HEK293T (cell line): ENCODE measurements at regions not wholly inside any gene's neighbourhood (a gene's known extent, or its start where the extent isn't known, plus 50 kb on each side); places are given as distances from the start of the nearest gene placed in this dataset.

Experiments used
- CTCF ChIA-PET: fragments of 350-600 bp; formaldehyde crosslinking; extraction: SDS; loops from one replicate; lab custom pipeline; 2021; ENCODE audit warnings: antibody characterized with exemption, inconsistent platforms; lab: Yijun Ruan, JAX
- POLR2A ChIA-PET: fragments of 350-600 bp; formaldehyde crosslinking; extraction: SDS; loops from one replicate; lab custom pipeline; 2020; ENCODE audit warnings: antibody characterized with exemption, inconsistent platforms; lab: Yijun Ruan, JAX
- DNase-seq: peaks from one replicate; pipeline ENCODE4 v3.0.0; 2012; ENCODE audit warnings: mixed read lengths; ENCODE audit errors: extremely low spot score
- ARNT ChIP-seq: fragments of 450-650 bp; IDR thresholded peaks from 2 replicates; pipeline ENCODE4 v1.6.1; 2017; ENCODE audit warnings: mild to moderate bottlenecking
- BHLHE40 ChIP-seq: fragments of 450-650 bp; IDR thresholded peaks from 2 replicates; pipeline ENCODE4 v1.6.1; 2016; ENCODE audit warnings: mild to moderate bottlenecking, moderate library complexity, borderline replicate concordance
- CTBP1 ChIP-seq: fragments of 450-650 bp; IDR thresholded peaks from 2 replicates; pipeline ENCODE4 v1.6.1; 2016; ENCODE audit warnings: borderline replicate concordance
- ELF4 ChIP-seq: fragments of 450-650 bp; IDR thresholded peaks from 2 replicates; pipeline ENCODE4 v1.6.1; 2017; ENCODE audit warnings: antibody characterized with exemption
- FOXA1 ChIP-seq: fragments of 450-650 bp; IDR thresholded peaks from 2 replicates; pipeline ENCODE4 v1.6.1; 2016; ENCODE audit warnings: mild to moderate bottlenecking
- FOXK2 ChIP-seq: fragments of 450-650 bp; IDR thresholded peaks from 2 replicates; pipeline ENCODE4 v1.6.1; 2016; ENCODE audit warnings: mild to moderate bottlenecking
- FOXM1 ChIP-seq: fragments of 450-650 bp; IDR thresholded peaks from 2 replicates; pipeline ENCODE4 v1.6.1; 2017; ENCODE audit warnings: mild to moderate bottlenecking, borderline replicate concordance
- HDGF ChIP-seq: fragments of 450-650 bp; IDR thresholded peaks from 2 replicates; pipeline ENCODE4 v1.6.1; 2017; ENCODE audit warnings: antibody characterized with exemption, borderline replicate concordance
- L3MBTL2 ChIP-seq: fragments of 450-650 bp; conservative IDR thresholded peaks from 2 replicates; pipeline ENCODE4 v1.6.1; 2016; ENCODE audit warnings: mild to moderate bottlenecking
- LEF1 ChIP-seq: fragments of 450-650 bp; IDR thresholded peaks from 2 replicates; pipeline ENCODE4 v1.6.1; 2017; ENCODE audit warnings: mild to moderate bottlenecking, borderline replicate concordance
- NFRKB ChIP-seq: fragments of 450-650 bp; IDR thresholded peaks from 2 replicates; pipeline ENCODE4 v1.6.1; 2016; ENCODE audit warnings: mild to moderate bottlenecking, moderate library complexity
- PKNOX1 ChIP-seq: fragments of 450-650 bp; IDR thresholded peaks from 2 replicates; pipeline ENCODE4 v1.6.1; 2016
- SP1 ChIP-seq: fragments of 450-650 bp; IDR thresholded peaks from 2 replicates; pipeline ENCODE4 v1.6.1; 2017
- SUZ12 ChIP-seq: fragments of 450-650 bp; IDR thresholded peaks from 2 replicates; pipeline ENCODE4 v1.6.1; 2016; ENCODE audit warnings: mild to moderate bottlenecking
- TARDBP ChIP-seq: fragments of 450-650 bp; IDR thresholded peaks from 2 replicates; pipeline ENCODE4 v1.6.1; 2016
- ZNF384 ChIP-seq: fragments of 450-650 bp; IDR thresholded peaks from 2 replicates; pipeline ENCODE4 v1.6.1; 2016

- ChIA-PET POLR2A (no interaction called here), CTCF (interaction anchor here (1.5 kb wide), 1 partner anchor 14 kb away, joined by 4 read pairs; no protein-coding TSS in a partner anchor)
- TF ChIP-seq ELF4 (no peak), CTBP1 (no peak), BHLHE40 (no peak), ZNF384 (no peak), TARDBP (no peak), PKNOX1 (no peak), FOXA1 (no peak), LEF1 (no peak), FOXM1 (no peak), HDGF (no peak), SUZ12 (no peak), SP1 (no peak), NFRKB (no peak), FOXK2 (no peak), L3MBTL2 (no peak), ARNT (no peak)
- no peak for DNase-seq
Measured at GRCh38 chr4:146124023-146124680, 51.4 kb upstream of the LSM6 start.

GRCh38 chr4:146123231-146123630 lies 52.3 kb upstream of the LSM6 start:
- no peak for DNase-seq
- TF ChIP-seq ARNT (no peak), CTBP1 (no peak), FOXK2 (no peak), BHLHE40 (no peak), ELF4 (no peak), FOXM1 (no peak), FOXA1 (no peak), SUZ12 (no peak), TARDBP (no peak), ZNF384 (no peak), SP1 (no peak), NFRKB (no peak)
- CTCF ChIA-PET, result interaction anchor here (1.5 kb wide), 1 partner anchor 13 kb away, joined by 4 read pairs; no protein-coding TSS in a partner anchor
- POLR2A ChIA-PET, result no interaction called here

DNA sequence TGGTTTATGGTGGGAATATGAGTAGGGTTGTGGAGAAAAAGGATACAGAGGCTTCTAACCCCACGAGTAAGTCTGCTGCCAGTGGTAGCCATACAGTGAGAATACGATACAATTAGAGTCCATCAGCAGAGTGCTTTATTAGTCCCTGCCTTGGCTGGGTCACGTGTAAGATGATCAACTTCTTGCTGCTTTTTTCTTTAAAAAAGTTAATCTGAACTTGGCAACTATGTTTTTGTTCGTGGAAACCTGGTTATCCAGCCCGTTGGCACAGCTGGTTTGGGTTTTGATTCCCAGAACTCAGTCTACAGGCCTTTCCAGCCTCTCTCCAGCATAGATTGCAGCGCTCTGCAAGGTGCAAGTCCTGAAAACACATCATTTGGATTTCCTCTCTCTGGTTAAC lies 53.1 kb upstream of the LSM6 start:
- TF ChIP-seq FOXK2 (no peak), BHLHE40 (no peak), PKNOX1 (no peak), SP1 (no peak), SUZ12 (no peak), ARNT (no peak), HDGF (no peak), CTBP1 (no peak), TARDBP (no peak), ZNF384 (no peak), LEF1 (no peak), FOXM1 (no peak), L3MBTL2 (no peak), NFRKB (no peak), ELF4 (no peak), FOXA1 (no peak)
- no peak for DNase-seq
- CTCF ChIA-PET, result no interaction called here
- POLR2A ChIA-PET, result no interaction called here

- DNase-seq, result no peak
- CTCF ChIA-PET, result no interaction called here
- TF ChIP-seq FOXA1, result no peak
- no peak for TF ChIP-seq BHLHE40
- no peak for TF ChIP-seq PKNOX1
- no peak for TF ChIP-seq FOXK2
- TF ChIP-seq L3MBTL2, result no peak
- TF ChIP-seq ELF4, result no peak
- TF ChIP-seq FOXM1, result no peak
- no peak for TF ChIP-seq SP1
- no peak for TF ChIP-seq SUZ12
- TF ChIP-seq CTBP1, result no peak
- TF ChIP-seq LEF1, result no peak
- TF ChIP-seq NFRKB, result no peak
- TF ChIP-seq HDGF, result no peak
- TF ChIP-seq ARNT, result no peak
- TF ChIP-seq ZNF384, result no peak
- TF ChIP-seq TARDBP, result no peak
- POLR2A ChIA-PET, result interaction anchor here (0.6 to 0.8 kb wide), 2 partner anchors 12 to 66 kb away, joined by 3 read pairs; no protein-coding TSS in a partner anchor
Measured at GRCh38 chr4:146121757-146122156, 53.8 kb upstream of the LSM6 start.

DNA sequence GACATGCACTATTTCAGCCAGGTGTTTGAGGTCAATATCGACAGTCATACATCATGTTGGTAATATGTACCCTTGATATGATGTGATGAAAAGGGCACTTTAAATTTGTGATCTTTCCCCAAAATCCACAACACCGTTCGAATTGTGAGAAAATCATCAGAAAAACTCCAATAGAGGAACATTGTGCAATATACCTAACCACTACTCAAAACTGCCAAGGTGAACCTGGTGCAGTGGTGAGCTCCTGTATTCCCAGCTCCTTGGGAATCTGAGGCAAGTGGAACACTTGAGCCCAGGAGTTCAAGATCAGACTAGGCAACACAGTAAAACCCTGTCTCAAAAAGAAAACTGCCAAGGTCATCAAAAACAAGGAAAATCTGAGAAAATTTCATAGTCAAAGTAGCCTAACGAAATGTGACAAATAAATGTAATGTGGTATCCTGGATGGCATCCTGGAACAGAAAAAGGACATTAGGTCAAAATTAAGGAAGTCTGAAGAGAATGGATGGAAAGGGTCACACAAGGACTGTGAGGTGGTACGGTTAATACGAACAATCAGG lies 55.6 kb upstream of the LSM6 start:
- ChIA-PET POLR2A (no interaction called here), CTCF (no interaction called here)
- DNase-seq, result no peak
- TF ChIP-seq ARNT, result no peak
- no peak for TF ChIP-seq SUZ12
- no peak for TF ChIP-seq FOXM1
- no peak for TF ChIP-seq TARDBP
- no peak for TF ChIP-seq CTBP1
- no peak for TF ChIP-seq L3MBTL2
- TF ChIP-seq SP1, result no peak
- no peak for TF ChIP-seq LEF1
- TF ChIP-seq FOXA1, result no peak
- TF ChIP-seq NFRKB, result no peak
- TF ChIP-seq PKNOX1, result no peak
- TF ChIP-seq ELF4, result no peak
- no peak for TF ChIP-seq BHLHE40
- TF ChIP-seq HDGF, result no peak
- TF ChIP-seq ZNF384, result no peak
